PC-9 (cell line): ENCODE measurements at regions not wholly inside any gene's neighbourhood (a gene's known extent, or its start where the extent isn't known, plus 50 kb on each side); places are given as distances from the start of the nearest gene placed in this dataset.

Experiments
- BruUV-seq: library from RNA; stranded (reverse); fragments of 400-500 nt; replicated peaks from 2 replicates; lab custom pipeline; 2021; lab: Mats Ljungman, UMichigan
- CTCF ChIA-PET: fragments of 300-600 bp; sonication (Branson Sonifier 250); formaldehyde crosslinking; loops from one replicate; lab custom pipeline; 2022; ENCODE audit warnings: antibody characterized with exemption; lab: Charles Lee
- POLR2A ChIA-PET: fragments of 300-600 bp; sonication (Branson Sonifier 250); formaldehyde crosslinking; loops from one replicate; lab custom pipeline; 2022; ENCODE audit warnings: antibody characterized with exemption; ENCODE audit not compliant: unreplicated experiment; lab: Charles Lee
- DNase-seq, 2 experiments: peaks; one replicate each; pipeline versions ENCODE4 v3.0.0 to v3.0.0-alpha.2; 2015 to 2022; ENCODE audit warnings: mixed read lengths in 1 of 2
- H2AFZ ChIP-seq: fragments of 200-600 bp; sonication (generic); 2 replicates; pipeline ENCODE4 v1.8.1; 2017; ENCODE audit warnings: antibody characterized with exemption
- H3F3A ChIP-seq: fragments of 200-600 bp; sonication (generic); 2 replicates; pipeline ENCODE4 v1.8.1; 2017; ENCODE audit warnings: antibody characterized with exemption, mild to moderate bottlenecking, low read depth; ENCODE audit not compliant: insufficient read depth
- H3K27ac ChIP-seq: fragments of 200-600 bp; sonication (generic); 2 replicates; pipeline ENCODE4 v1.6.1; 2016; ENCODE audit warnings: mixed run types
- H3K27me3 ChIP-seq: fragments of 200-600 bp; sonication (generic); 2 replicates; pipeline ENCODE4 v1.6.1; 2016; ENCODE audit warnings: low read depth, mixed run types; ENCODE audit not compliant: insufficient read depth
- H3K36me3 ChIP-seq: fragments of 200-600 bp; sonication (generic); 2 replicates; pipeline ENCODE4 v1.6.1; 2016; ENCODE audit warnings: low read depth, mixed run types
- H3K4me1 ChIP-seq: fragments of 200-600 bp; sonication (generic); replicated peaks from 2 replicates; pipeline ENCODE4 v1.6.1; 2016; ENCODE audit warnings: mixed run types; ENCODE audit not compliant: insufficient read depth
- H3K4me2 ChIP-seq: fragments of 200-600 bp; sonication (generic); 2 replicates; pipeline ENCODE4 v1.6.1; 2017; ENCODE audit warnings: mixed run types
- H3K4me3 ChIP-seq: fragments of 200-600 bp; sonication (generic); 2 replicates; pipeline ENCODE4 v1.6.1; 2016; ENCODE audit warnings: mixed run types
- H3K79me2 ChIP-seq: fragments of 200-600 bp; sonication (generic); 2 replicates; pipeline ENCODE4 v1.6.1; 2017; ENCODE audit warnings: low read depth, mixed run types
- H3K9me2 ChIP-seq: fragments of 200-600 bp; sonication (generic); 2 replicates; pipeline ENCODE4 v1.8.1; 2017; ENCODE audit warnings: mild to moderate bottlenecking; ENCODE audit not compliant: insufficient read depth
- H3K9me3 ChIP-seq: fragments of 200-600 bp; sonication (generic); 2 replicates; pipeline ENCODE4 v1.8.1; 2016; ENCODE audit warnings: low read depth; ENCODE audit not compliant: insufficient read depth
- H4K20me1 ChIP-seq: fragments of 200-600 bp; sonication (generic); 2 replicates; pipeline ENCODE4 v1.8.1; 2017; ENCODE audit not compliant: insufficient read depth
- EZH2 ChIP-seq: fragments of 200-600 bp; sonication (generic); IDR thresholded peaks from 2 replicates; pipeline ENCODE4 v1.8.0; 2017; ENCODE audit warnings: antibody characterized with exemption, low read depth
- intact Hi-C: fragments of 100-400 bp; cut with micrococcal nuclease; formaldehyde crosslinking; loops from one replicate; pipeline ENCODE4 v1.10.0; 2022; ENCODE audit not compliant: unreplicated experiment
- TF ChIP-seq, protein P1 (sequence below): fragments of 200-600 bp; sonication (generic); conservative IDR thresholded peaks from 2 replicates; pipeline ENCODE4 v1.6.1; 2017; ENCODE audit warnings: mixed run types, antibody characterized with exemption, mild to moderate bottlenecking, moderate library complexity

DNA sequence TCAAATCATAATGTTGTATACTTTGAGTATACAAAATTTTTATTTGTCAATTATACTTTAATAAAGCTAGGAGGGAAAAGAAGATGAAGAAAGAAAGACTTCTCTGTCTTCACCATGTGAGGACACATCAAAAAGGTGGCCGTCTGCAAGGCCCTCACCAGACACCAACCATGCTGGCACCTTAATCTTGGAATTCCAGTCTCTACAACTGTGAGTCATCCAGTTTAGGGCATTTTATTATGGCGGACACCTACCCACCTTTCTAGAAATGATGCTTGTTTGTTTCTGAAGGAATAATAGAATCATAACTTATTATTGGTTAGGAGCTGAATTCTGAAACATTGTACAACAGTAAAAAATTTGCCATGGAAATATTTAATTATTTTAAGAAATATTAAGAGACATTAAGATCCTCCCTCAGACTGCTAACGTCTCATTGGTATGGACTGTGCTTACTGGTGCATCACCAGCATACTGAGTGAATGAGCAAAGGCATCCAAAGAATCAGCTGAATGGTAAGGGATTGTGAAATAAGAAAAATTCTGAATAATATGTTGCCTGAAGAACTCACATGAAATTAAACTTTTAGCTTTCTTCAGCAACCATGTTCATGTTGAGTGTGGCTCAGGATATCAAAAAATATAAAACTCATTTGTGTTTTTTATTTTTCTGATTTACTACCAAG is 536.6 kb downstream of the HTR7 start:
- CTCF ChIA-PET, result no interaction called here

DNA sequence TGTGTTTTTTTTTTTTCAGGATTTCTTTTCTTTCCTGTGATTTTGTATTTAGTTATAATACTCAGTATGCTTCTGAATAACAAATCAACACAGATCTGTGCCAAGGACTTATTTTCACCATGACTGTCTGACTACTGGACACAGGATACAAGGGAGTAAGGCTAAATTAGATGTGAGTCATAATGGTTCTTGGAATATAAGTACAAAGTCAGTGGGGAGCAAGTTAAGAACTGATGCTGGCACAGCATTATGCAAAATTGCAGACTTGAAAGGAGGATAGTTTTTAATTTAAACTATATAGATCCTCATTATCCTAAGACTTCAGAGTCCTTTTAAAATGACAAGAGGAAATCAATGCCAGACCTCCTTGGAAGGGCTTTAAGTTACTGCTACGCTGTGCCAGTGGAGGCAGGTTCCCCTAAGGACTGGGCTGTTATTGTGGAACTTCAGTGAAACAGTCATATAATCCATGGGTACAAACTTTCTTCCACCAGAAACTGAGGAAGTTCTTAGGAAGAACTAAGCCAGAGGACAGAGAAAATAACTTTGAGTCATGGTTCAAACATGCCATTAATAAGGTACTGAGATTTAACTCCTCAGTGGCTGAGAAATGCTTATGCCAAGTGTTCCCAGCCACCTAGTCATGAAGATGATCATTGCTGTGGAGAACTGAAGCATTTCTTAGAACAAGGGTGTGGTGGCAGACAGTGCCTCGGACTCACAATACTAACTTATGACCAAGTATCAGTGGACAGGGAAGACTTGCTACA is 531.2 kb downstream of the HTR7 start:
- Histone ChIP-seq H3K9me2 (no peaks in the 10 kb centered on the region), H3K27ac (no peak overlapping the region), H3K9me3 (no peaks in the 10 kb centered on the region), H3K4me1 (no peaks in the 10 kb centered on the region), H3K4me2 (no peak overlapping the region), H3K36me3 (no peaks in the 10 kb centered on the region), H3K27me3 (no peaks in the 10 kb centered on the region), H2AFZ (no peak overlapping the region), H3K4me3 (no peak overlapping the region), H3F3A (no peaks in the 10 kb centered on the region), H3K79me2 (no peaks in the 10 kb centered on the region), H4K20me1 (no peaks in the 10 kb centered on the region)
- DNase-seq, result no peak
- ChIA-PET POLR2A (no interaction called here), CTCF (no interaction called here)
- intact Hi-C loops, result no loop called here
- TF ChIP-seq, protein P1, sequence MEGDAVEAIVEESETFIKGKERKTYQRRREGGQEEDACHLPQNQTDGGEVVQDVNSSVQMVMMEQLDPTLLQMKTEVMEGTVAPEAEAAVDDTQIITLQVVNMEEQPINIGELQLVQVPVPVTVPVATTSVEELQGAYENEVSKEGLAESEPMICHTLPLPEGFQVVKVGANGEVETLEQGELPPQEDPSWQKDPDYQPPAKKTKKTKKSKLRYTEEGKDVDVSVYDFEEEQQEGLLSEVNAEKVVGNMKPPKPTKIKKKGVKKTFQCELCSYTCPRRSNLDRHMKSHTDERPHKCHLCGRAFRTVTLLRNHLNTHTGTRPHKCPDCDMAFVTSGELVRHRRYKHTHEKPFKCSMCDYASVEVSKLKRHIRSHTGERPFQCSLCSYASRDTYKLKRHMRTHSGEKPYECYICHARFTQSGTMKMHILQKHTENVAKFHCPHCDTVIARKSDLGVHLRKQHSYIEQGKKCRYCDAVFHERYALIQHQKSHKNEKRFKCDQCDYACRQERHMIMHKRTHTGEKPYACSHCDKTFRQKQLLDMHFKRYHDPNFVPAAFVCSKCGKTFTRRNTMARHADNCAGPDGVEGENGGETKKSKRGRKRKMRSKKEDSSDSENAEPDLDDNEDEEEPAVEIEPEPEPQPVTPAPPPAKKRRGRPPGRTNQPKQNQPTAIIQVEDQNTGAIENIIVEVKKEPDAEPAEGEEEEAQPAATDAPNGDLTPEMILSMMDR, result no peak
- no peak for TF ChIP-seq EZH2
- BruUV-seq, result no TSS peak

More for the DNA sequence above, 536.6 kb downstream of the HTR7 start:
- intact Hi-C loops, result no loop called here
- H3K4me1 ChIP-seq, result peaks cover 12% of the 10 kb centered on the region; the same call in 1 of the 2 replicates
- POLR2A ChIA-PET, result interaction anchor here (0.7 kb wide), 1 partner anchor 26 kb away, joined by 7 read pairs; no protein-coding TSS in a partner anchor
- no peaks in the 10 kb centered on the region for H4K20me1 ChIP-seq
- no peaks in the 10 kb centered on the region for H3K27me3 ChIP-seq
- H3K9me3 ChIP-seq, result 0 out of 2 replicates have a peak, but pooled peaks cover 3% of the 10 kb centered on the region
- no peak overlapping the region for H2AFZ ChIP-seq
- no peaks in the 10 kb centered on the region for H3K36me3 ChIP-seq
- no peaks in the 10 kb centered on the region for H3F3A ChIP-seq
- no peak overlapping the region for H3K4me2 ChIP-seq
- H3K4me3 ChIP-seq, result no peak overlapping the region
- DNase-seq, result no peak
- no peaks in the 10 kb centered on the region for H3K9me2 ChIP-seq
- TF ChIP-seq, protein P1, result no peak
- TF ChIP-seq EZH2, result no peak
- H3K79me2 ChIP-seq, result no peaks in the 10 kb centered on the region
- no TSS peak for BruUV-seq
- no peak overlapping the region for H3K27ac ChIP-seq

DNA sequence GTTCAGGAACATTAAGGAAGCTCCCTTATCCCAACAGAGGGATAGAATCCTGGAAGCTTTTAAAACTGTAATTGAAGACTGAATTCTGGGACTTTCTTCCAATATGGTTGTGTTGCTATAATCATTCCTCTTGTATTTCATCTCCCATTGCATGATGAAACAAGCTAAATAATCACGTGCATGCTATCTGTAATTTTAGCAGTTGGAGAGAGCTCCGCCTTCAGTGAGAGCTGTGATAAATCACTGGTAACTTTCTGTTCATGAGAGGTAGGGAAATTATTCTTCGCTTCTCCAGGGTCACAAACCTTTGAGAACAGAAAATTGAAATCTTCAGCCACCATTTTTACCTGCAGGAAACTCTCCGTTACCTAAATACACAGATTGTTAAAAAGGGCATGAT is 530.2 kb downstream of the HTR7 start:
- H3K27ac ChIP-seq, result no peak overlapping the region

More for the DNA sequence above, 530.2 kb downstream of the HTR7 start:
- Histone ChIP-seq H3K79me2 (no peaks in the 10 kb centered on the region), H3K4me2 (no peak overlapping the region), H3F3A (no peaks in the 10 kb centered on the region), H3K9me3 (no peaks in the 10 kb centered on the region), H4K20me1 (no peaks in the 10 kb centered on the region), H2AFZ (no peak overlapping the region), H3K36me3 (no peaks in the 10 kb centered on the region), H3K27me3 (no peaks in the 10 kb centered on the region), H3K9me2 (no peaks in the 10 kb centered on the region), H3K4me1 (no peaks in the 10 kb centered on the region), H3K4me3 (no peak overlapping the region)
- POLR2A ChIA-PET, result no interaction called here
- no TSS peak for BruUV-seq
- intact Hi-C loops, result no loop called here
- CTCF ChIA-PET, result interaction anchor here (0.7 kb wide), 1 partner anchor 912 kb away, joined by 3 read pairs; no protein-coding TSS in a partner anchor
- DNase-seq, result no peak
- TF ChIP-seq, protein P1, result no peak
- TF ChIP-seq EZH2, result no peak
